H1 (cell line): ENCODE measurements at regions not wholly inside any gene's neighbourhood (a gene's known extent, or its start where the extent isn't known, plus 50 kb on each side); places are given as distances from the start of the nearest gene placed in this dataset.

Source experiments
- SAP30 ChIP-seq: fragments of 300-600 bp; sonication (generic); IDR thresholded peaks from 2 replicates; pipeline ENCODE4 v1.7.1; 2012; ENCODE audit warnings: low read length, moderate library complexity, mild to moderate bottlenecking, inconsistent platforms; ENCODE audit not compliant: insufficient read depth, insufficient replicate concordance

DNA sequence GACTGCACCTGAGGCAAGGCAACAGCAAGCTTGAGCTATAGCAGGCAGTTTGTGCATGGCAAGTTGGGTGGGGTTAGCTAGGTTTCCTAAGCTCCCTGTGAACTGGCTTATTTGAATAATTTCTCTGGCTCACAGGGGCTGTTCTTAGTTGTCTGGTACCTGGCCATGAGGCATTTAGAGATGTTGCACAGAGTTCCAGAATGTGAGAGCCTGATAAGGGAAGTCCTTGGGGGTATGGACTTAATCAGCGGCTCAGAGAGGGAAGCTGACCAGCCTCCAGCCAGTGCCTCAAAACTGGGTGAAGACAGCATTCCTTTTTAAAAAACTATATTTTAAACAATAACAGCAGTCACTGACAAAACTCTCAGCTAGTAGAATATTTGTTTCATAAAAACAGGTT is 307.4 kb downstream of the FZD1 start (continued):
- no peak for TF ChIP-seq SAP30
